K562 (cell line): ENCODE measurements at regions not wholly inside any gene's neighbourhood (a gene's known extent, or its start where the extent isn't known, plus 50 kb on each side); places are given as distances from the start of the nearest gene placed in this dataset.

ENCODE experiments used
- ATAC-seq: fragments of 200-7000 bp; cut with Tn5 transposase; 3 replicates; pipeline ENCODE4 v1.9.1; 2020; ENCODE audit warnings: moderate library complexity
- BruUV-seq: library from RNA; stranded (reverse); fragments of 400-500 nt; replicated peaks from 2 replicates; lab custom pipeline; 2021; lab: Mats Ljungman, UMichigan
- CTCF ChIA-PET: fragments of 300-600 bp; formaldehyde crosslinking; extraction: SDS; loops from one replicate; lab custom pipeline; 2021; ENCODE audit warnings: low intra/inter-chr PET ratio; lab: Yijun Ruan, JAX
- POLR2A ChIA-PET: fragments of 300-600, 350-650 bp; sonication (Branson Sonifier 250); formaldehyde crosslinking; extraction: SDS; loops from one replicate; lab custom pipeline; 2021; ENCODE audit warnings: antibody characterized with exemption, inconsistent platforms; lab: Yijun Ruan, JAX
- DNase-seq, 4 experiments: peaks; one replicate each; pipeline versions ENCODE4 v3.0.0 to v3.0.0-alpha.2; 2011 to 2018; ENCODE audit warnings: low spot score in 3 of 4, mixed read lengths in 3 of 4; ENCODE audit errors: extremely low read depth in 1 of 4
- FAIRE-seq: peaks from 2 replicates; lab custom pipeline; 2011; peaks lifted over from hg19 to GRCh38; lab: Jason Lieb, UNC
- H2AFZ ChIP-seq: 2 replicates; pipeline ENCODE4 v1.6.0; 2011; ENCODE audit warnings: low read depth, low read length, control low read depth, inconsistent platforms
- H3K27ac ChIP-seq: fragments of 200-600 bp; 3 replicates; pipeline ENCODE4 v1.8.0; 2011; ENCODE audit warnings: low read depth, mild to moderate bottlenecking, control low read depth, inconsistent platforms, low read length, moderate library complexity, mixed read lengths; ENCODE audit errors: extremely low read depth
- H3K27me3 ChIP-seq, 2 experiments: fragments of 300-600 bp in 1 of 2; 2 replicates in 1 of 2; 3 replicates in 1 of 2; pipeline versions ENCODE4 v1.6.0 to v1.8.0; 2011; ENCODE audit warnings: inconsistent platforms in 2 of 2, low read length in 2 of 2, mild to moderate bottlenecking in 1 of 2, mixed read lengths in 1 of 2, moderate library complexity in 1 of 2; ENCODE audit not compliant: control insufficient read depth in 2 of 2, insufficient read depth in 2 of 2
- H3K36me3 ChIP-seq: fragments of 300-600 bp; 3 replicates; pipeline ENCODE4 v1.8.0; 2011; ENCODE audit warnings: mild to moderate bottlenecking, low read length, inconsistent platforms; ENCODE audit not compliant: control insufficient read depth, insufficient read depth
- H3K4me1 ChIP-seq, 2 experiments: fragments of 200-600 bp in 1 of 2; replicated peaks in 1 of 2; 2 replicates in 1 of 2; 3 replicates in 1 of 2; pipeline versions ENCODE4 v1.5.1 to v1.8.0; 2011; ENCODE audit warnings: inconsistent platforms in 2 of 2, low read length in 2 of 2, mild to moderate bottlenecking in 1 of 2, mixed read lengths in 1 of 2, moderate library complexity in 1 of 2; ENCODE audit not compliant: control insufficient read depth in 2 of 2, insufficient read depth in 2 of 2
- H3K4me2 ChIP-seq: 2 replicates; pipeline ENCODE4 v1.6.1; 2011; ENCODE audit warnings: low read length, control low read depth, inconsistent platforms, mixed read lengths; ENCODE audit not compliant: insufficient read depth
- H3K4me3 ChIP-seq: fragments of 200-600 bp; sonication (generic), shearing (Covaris generic); 2 replicates; pipeline ENCODE4 v1.5.1; 2016; ENCODE audit warnings: control low read depth, inconsistent platforms
- H3K79me2 ChIP-seq: fragments of 200-600 bp; 3 replicates; pipeline ENCODE4 v1.8.0; 2011; ENCODE audit warnings: low read length, inconsistent platforms; ENCODE audit not compliant: control insufficient read depth, insufficient read depth
- H3K9ac ChIP-seq, 2 experiments: 2 replicates each; pipeline versions ENCODE4 v1.6.0 to v1.6.1; 2011; ENCODE audit warnings: low read depth in 2 of 2, low read length in 2 of 2, control low read depth in 1 of 2, inconsistent platforms in 1 of 2, mild to moderate bottlenecking in 1 of 2, mixed read lengths in 1 of 2; ENCODE audit not compliant: insufficient read depth in 1 of 2
- H3K9me1 ChIP-seq: one replicate; pipeline ENCODE4 v1.6.0; 2011; ENCODE audit warnings: inconsistent platforms, mild to moderate bottlenecking, low read length, moderate library complexity; ENCODE audit not compliant: control insufficient read depth, insufficient read depth
- H3K9me3 ChIP-seq: replicated peaks from 2 replicates; pipeline ENCODE4 v1.5.1; 2011; ENCODE audit warnings: low read depth, low read length, inconsistent platforms; ENCODE audit not compliant: control insufficient read depth, insufficient read depth
- H4K20me1 ChIP-seq: replicated peaks from 2 replicates; pipeline ENCODE4 v1.6.1; 2011; ENCODE audit warnings: low read length, inconsistent platforms, mixed read lengths; ENCODE audit not compliant: control insufficient read depth, insufficient read depth
- EWSR1 ChIP-seq: fragments of 450-650 bp; IDR thresholded peaks from 2 replicates; pipeline ENCODE4 v1.6.1; 2018; ENCODE audit warnings: borderline replicate concordance, mild to moderate bottlenecking, low read depth, moderate library complexity; ENCODE audit not compliant: partially characterized antibody
- HDAC8 ChIP-seq: fragments of 450-650 bp; IDR thresholded peaks from 2 replicates; pipeline ENCODE4 v1.6.1; 2016; ENCODE audit warnings: mild to moderate bottlenecking, missing genetic modification characterization, moderate library complexity, missing compliant biosample characterization
- HNRNPUL1 ChIP-seq: fragments of 200-400 bp; formaldehyde crosslinking; IDR thresholded peaks from 2 replicates; pipeline ENCODE4 v1.6.1; 2017; ENCODE audit warnings: low read length
- NR2C1 ChIP-seq, 2 experiments: fragments of 450-650 bp; IDR thresholded peaks; 2 replicates each; pipeline ENCODE4 v1.6.1; 2017; ENCODE audit warnings: mild to moderate bottlenecking in 2 of 2, antibody characterized with exemption in 1 of 2, inconsistent platforms in 1 of 2, missing compliant biosample characterization in 1 of 2, missing genetic modification characterization in 1 of 2
- PCBP1 ChIP-seq: fragments of 200-400 bp; formaldehyde crosslinking; IDR thresholded peaks from 2 replicates; pipeline ENCODE4 v1.6.1; 2018; ENCODE audit warnings: mild to moderate bottlenecking, low read depth, low read length; ENCODE audit not compliant: poor library complexity, severe bottlenecking
- SRF ChIP-seq, 2 experiments: fragments of 250-450, 450-650 bp in 1 of 2; sonication (Bioruptor Pico) in 1 of 2; sonication (generic) in 1 of 2; formaldehyde crosslinking; IDR thresholded peaks; 2 replicates each; pipeline versions ENCODE4 v1.5.0 to v1.5.1; 2020 to 2022; ENCODE audit warnings: mild to moderate bottlenecking in 1 of 2, missing genetic modification reagents in 1 of 2
- TEAD2 ChIP-seq: fragments of 450-650 bp; IDR thresholded peaks from 2 replicates; pipeline ENCODE4 v1.6.1; 2016; ENCODE audit warnings: missing genetic modification characterization, control low read depth, missing compliant biosample characterization
- ZBED1 ChIP-seq: IDR thresholded peaks from 2 replicates; pipeline ENCODE4 v1.6.1; 2014
- ZNF143 ChIP-seq: sonication (generic); formaldehyde crosslinking; IDR thresholded peaks from 2 replicates; pipeline ENCODE4 v1.9.0; 2022; ENCODE audit warnings: mild to moderate bottlenecking, missing genetic modification reagents
- ZNF764 ChIP-seq: fragments of 250-450 bp; sonication (Bioruptor Pico); IDR thresholded peaks from 2 replicates; pipeline ENCODE4 v1.4.0; 2020; ENCODE audit warnings: low read depth, mild to moderate bottlenecking, moderate library complexity
- WGBS: fragments of 100-300 bp; shearing (Covaris generic); methylation state at CpG from one replicate; pipeline ENCODE4 v1.1.6; 2016; ENCODE audit warnings: low coverage, mixed read lengths; ENCODE audit not compliant: insufficient coverage; ENCODE audit errors: missing lambda C conversion rate; 5-methylcytosine and 5-hydroxymethylcytosine counted together
- in situ Hi-C: fragments of 300-500 bp; cut with MboI; formaldehyde crosslinking; loops from 4 replicates; pipeline ENCODE4 v1.15.0; 2018; ENCODE audit warnings: inconsistent platforms, mixed read lengths
- intact Hi-C: fragments of 100-400 bp; cut with micrococcal nuclease; formaldehyde crosslinking; loops from 2 replicates; pipeline ENCODE4 v1.14.2; 2022
- TF ChIP-seq, protein P1 (sequence below): fragments of 450-650 bp; IDR thresholded peaks from 2 replicates; pipeline ENCODE4 v1.7.1; 2018; ENCODE audit warnings: mild to moderate bottlenecking, low read depth; ENCODE audit not compliant: partially characterized antibody
- TF ChIP-seq, protein P2 (sequence below): sonication (generic); formaldehyde crosslinking; IDR thresholded peaks from 2 replicates; pipeline ENCODE4 v1.8.0; 2022; ENCODE audit warnings: mild to moderate bottlenecking, missing genetic modification reagents
- TF ChIP-seq, protein P3 (sequence below), 3 experiments: fragments of 200-800 bp in 1 of 3; sonication (Bioruptor generic) in 1 of 3; sonication (generic) in 1 of 3; formaldehyde crosslinking in 1 of 3; IDR thresholded peaks; 2 replicates each; pipeline versions ENCODE4 v1.6.1 to v1.8.0; 2016 to 2022; ENCODE audit warnings: mild to moderate bottlenecking in 2 of 3, missing compliant biosample characterization in 2 of 3, missing genetic modification characterization in 2 of 3, missing genetic modification reagents in 1 of 3

DNA sequence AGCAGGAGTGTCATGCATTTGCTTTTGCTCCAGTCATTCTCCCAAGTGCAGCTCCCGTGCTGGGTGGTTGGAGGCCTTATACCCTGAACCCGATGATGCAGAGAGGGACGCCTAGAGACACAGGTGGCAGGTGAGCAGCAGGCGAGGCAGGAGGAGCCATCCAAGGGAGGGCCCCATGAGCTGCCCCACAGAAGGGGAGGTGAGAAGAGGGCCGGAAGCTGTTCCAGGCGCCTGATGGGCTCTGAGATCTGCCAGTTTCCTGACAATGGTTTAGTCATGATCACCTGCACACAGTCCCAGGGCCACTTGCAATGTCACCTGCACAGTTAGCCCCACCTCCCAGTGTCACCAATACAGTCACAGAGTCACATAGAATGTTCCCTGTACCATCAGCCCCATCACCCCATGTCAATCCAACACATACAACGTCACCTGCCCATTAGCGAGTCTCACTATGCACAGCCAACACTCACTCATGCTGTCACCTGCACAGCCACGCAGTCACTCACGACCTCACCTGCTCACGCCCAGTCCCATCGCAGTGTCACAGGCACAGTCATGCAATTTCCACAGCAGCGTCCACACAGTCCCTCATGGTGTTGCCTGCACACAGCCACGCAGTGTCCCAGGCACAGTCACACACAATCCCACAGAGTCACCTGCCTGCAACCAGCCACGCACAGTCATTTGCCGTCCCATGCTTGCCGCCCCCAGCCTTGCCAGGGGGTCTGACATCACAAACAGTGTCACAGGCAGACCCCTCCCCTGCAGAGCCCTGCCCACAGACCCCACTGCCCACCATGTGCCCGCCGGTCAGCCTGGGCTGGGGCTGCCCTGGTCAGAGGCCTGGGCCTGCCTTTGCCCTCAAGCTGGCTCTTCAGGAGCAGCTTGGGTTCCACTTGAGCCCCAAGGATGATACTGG, 113.4 kb downstream of the LHX2 start:
- CTCF ChIA-PET: no interaction called here
- no peak overlapping the region for H3K4me3 ChIP-seq
- no peak for ATAC-seq
- no peak overlapping the region for H3K4me2 ChIP-seq
- peaks cover 15% of the 10 kb centered on the region for H4K20me1 ChIP-seq
- DNase-seq: no peak
- H3K9me3 ChIP-seq: no peaks in the 10 kb centered on the region
- no peaks in the 10 kb centered on the region for H3K79me2 ChIP-seq
- no peak for FAIRE-seq
- H2AFZ ChIP-seq: no peak overlapping the region
- H3K27me3 ChIP-seq: peaks cover 3 to 11% of the 10 kb centered on the region in 2 experiments; a peak in 3 of 5 replicates
- no TSS peak for BruUV-seq
- 4% methylated on average over 19 of the region's 19 CpGs for WGBS
- POLR2A ChIA-PET: interaction anchor here (0.6 to 0.9 kb wide), 4 partner anchors 11 to 688 kb away, joined by 3 read pairs; no protein-coding TSS in a partner anchor
- intact Hi-C loops: no loop called here
- H3K27ac ChIP-seq: no peak overlapping the region
- H3K9ac ChIP-seq: peak overlapping the region in 1 of 2 experiments; percentile 66; a peak in 1 of 4 replicates
- peaks cover 0 to 8% of the 10 kb centered on the region in 2 experiments; a peak in 1 of 5 replicates for H3K4me1 ChIP-seq
- H3K9me1 ChIP-seq: no peaks in the 10 kb centered on the region
- H3K36me3 ChIP-seq: no peaks in the 10 kb centered on the region
- in situ Hi-C loops: loop anchor here (5.0 to 25.0 kb wide), 2 partner anchors 197 to 937 kb away; no protein-coding TSS in a partner anchor
- TF ChIP-seq, protein P1, sequence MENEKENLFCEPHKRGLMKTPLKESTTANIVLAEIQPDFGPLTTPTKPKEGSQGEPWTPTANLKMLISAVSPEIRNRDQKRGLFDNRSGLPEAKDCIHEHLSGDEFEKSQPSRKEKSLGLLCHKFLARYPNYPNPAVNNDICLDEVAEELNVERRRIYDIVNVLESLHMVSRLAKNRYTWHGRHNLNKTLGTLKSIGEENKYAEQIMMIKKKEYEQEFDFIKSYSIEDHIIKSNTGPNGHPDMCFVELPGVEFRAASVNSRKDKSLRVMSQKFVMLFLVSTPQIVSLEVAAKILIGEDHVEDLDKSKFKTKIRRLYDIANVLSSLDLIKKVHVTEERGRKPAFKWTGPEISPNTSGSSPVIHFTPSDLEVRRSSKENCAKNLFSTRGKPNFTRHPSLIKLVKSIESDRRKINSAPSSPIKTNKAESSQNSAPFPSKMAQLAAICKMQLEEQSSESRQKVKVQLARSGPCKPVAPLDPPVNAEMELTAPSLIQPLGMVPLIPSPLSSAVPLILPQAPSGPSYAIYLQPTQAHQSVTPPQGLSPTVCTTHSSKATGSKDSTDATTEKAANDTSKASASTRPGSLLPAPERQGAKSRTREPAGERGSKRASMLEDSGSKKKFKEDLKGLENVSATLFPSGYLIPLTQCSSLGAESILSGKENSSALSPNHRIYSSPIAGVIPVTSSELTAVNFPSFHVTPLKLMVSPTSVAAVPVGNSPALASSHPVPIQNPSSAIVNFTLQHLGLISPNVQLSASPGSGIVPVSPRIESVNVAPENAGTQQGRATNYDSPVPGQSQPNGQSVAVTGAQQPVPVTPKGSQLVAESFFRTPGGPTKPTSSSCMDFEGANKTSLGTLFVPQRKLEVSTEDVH: no peak
- TF ChIP-seq HNRNPUL1 (no peak), TEAD2 (tag) (no peak), HDAC8 (tag) (no peak), PCBP1 (no peak), EWSR1 (no peak), ZNF143 (CRISPR knock-in tag) (no peak), SRF (CRISPR knock-in tag; IDR thresholded peaks at IDR 0.05) (no peak), ZBED1 (no peak), NR2C1 (IDR thresholded peaks at IDR 0.05) (no peak), NR2C1 (tag; IDR thresholded peaks at IDR 0.05) (no peak), ZNF764 (no peak)
- TF ChIP-seq, protein P2, sequence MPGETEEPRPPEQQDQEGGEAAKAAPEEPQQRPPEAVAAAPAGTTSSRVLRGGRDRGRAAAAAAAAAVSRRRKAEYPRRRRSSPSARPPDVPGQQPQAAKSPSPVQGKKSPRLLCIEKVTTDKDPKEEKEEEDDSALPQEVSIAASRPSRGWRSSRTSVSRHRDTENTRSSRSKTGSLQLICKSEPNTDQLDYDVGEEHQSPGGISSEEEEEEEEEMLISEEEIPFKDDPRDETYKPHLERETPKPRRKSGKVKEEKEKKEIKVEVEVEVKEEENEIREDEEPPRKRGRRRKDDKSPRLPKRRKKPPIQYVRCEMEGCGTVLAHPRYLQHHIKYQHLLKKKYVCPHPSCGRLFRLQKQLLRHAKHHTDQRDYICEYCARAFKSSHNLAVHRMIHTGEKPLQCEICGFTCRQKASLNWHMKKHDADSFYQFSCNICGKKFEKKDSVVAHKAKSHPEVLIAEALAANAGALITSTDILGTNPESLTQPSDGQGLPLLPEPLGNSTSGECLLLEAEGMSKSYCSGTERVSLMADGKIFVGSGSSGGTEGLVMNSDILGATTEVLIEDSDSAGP (CRISPR knock-in tag): no peak
- TF ChIP-seq, protein P3, sequence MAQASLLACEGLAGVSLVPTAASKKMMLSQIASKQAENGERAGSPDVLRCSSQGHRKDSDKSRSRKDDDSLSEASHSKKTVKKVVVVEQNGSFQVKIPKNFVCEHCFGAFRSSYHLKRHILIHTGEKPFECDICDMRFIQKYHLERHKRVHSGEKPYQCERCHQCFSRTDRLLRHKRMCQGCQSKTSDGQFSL (CRISPR knock-in tag; IDR thresholded peaks at IDR 0.05): no peak
- TF ChIP-seq, protein P3 (tag; IDR thresholded peaks at IDR 0.05): no peak
